Chondrocyte (in vitro differentiated cells): ENCODE measurements at regions not wholly inside any gene's neighbourhood (a gene's known extent, or its start where the extent isn't known, plus 50 kb on each side); places are given as distances from the start of the nearest gene placed in this dataset.

ENCODE experiments used
- DNase-seq: peaks from one replicate; pipeline ENCODE4 v3.0.0; 2021; ENCODE audit warnings: mixed read lengths, low spot score
- H3K27ac Mint-ChIP-seq: one replicate; pipeline ENCODE4 v1.8.0; 2021; ENCODE audit warnings: mild to moderate bottlenecking, moderate library complexity, mixed read lengths; ENCODE audit not compliant: unreplicated experiment
- H3K27me3 Mint-ChIP-seq: 2 replicates; pipeline ENCODE4 v1.8.0; 2021; ENCODE audit warnings: low read depth, mixed read lengths
- H3K36me3 Mint-ChIP-seq: 2 replicates; pipeline ENCODE4 v1.8.0; 2021; ENCODE audit warnings: low read depth, mixed read lengths
- H3K4me1 Mint-ChIP-seq: 2 replicates; pipeline ENCODE4 v1.8.0; 2021; ENCODE audit warnings: low read depth, mild to moderate bottlenecking, mixed read lengths
- H3K4me3 Mint-ChIP-seq: one replicate; pipeline ENCODE4 v1.8.0; 2021; ENCODE audit warnings: mild to moderate bottlenecking, moderate library complexity, mixed read lengths; ENCODE audit not compliant: unreplicated experiment
- H3K9me3 Mint-ChIP-seq: 2 replicates; pipeline ENCODE4 v1.8.0; 2021; ENCODE audit warnings: low read depth, mixed read lengths
- CTCF ChIP-seq: fragments of 200-600 bp; sonication (generic); IDR thresholded peaks from 2 replicates; pipeline ENCODE4 v1.5.0; 2021; ENCODE audit warnings: antibody characterized with exemption, mild to moderate bottlenecking, moderate library complexity

- Mint-ChIP-seq H3K4me3 (no peak overlapping the region), H3K27ac (no peak overlapping the region), H3K27me3 (no peaks in the 10 kb centered on the region), H3K4me1 (no peaks in the 10 kb centered on the region), H3K9me3 (peaks cover under 1% of the 10 kb centered on the region), H3K36me3 (no peaks in the 10 kb centered on the region)
- DNase-seq = no peak
- no peak for TF ChIP-seq CTCF
Observed at GRCh38 chr3:80297720-80298119, 529.9 kb upstream of the ROBO1 start.

- no peak for DNase-seq
- H3K4me1 Mint-ChIP-seq = peaks cover 7% of the 10 kb centered on the region
- no peak overlapping the region for H3K27ac Mint-ChIP-seq
- H3K36me3 Mint-ChIP-seq = no peaks in the 10 kb centered on the region
- no peak overlapping the region for H3K4me3 Mint-ChIP-seq
- TF ChIP-seq CTCF = no peak
- no peaks in the 10 kb centered on the region for H3K27me3 Mint-ChIP-seq
- H3K9me3 Mint-ChIP-seq = no peaks in the 10 kb centered on the region
Observed at GRCh38 chr3:80285388-80285787, 517.6 kb upstream of the ROBO1 start.

GRCh38 chr3:80283783-80284182 lies 516.0 kb upstream of the ROBO1 start:
- Mint-ChIP-seq H3K36me3 (no peaks in the 10 kb centered on the region), H3K27me3 (no peaks in the 10 kb centered on the region), H3K27ac (no peak overlapping the region), H3K9me3 (no peaks in the 10 kb centered on the region), H3K4me3 (no peak overlapping the region), H3K4me1 (peaks cover 10% of the 10 kb centered on the region)
- TF ChIP-seq CTCF = no peak
- no peak for DNase-seq

GRCh38 chr3:80278056-80278455 lies 510.3 kb upstream of the ROBO1 start:
- peaks cover 5% of the 10 kb centered on the region for H3K4me1 Mint-ChIP-seq
- H3K4me3 Mint-ChIP-seq = no peak overlapping the region
- no peak for TF ChIP-seq CTCF
- DNase-seq = no peak
- no peaks in the 10 kb centered on the region for H3K27me3 Mint-ChIP-seq
- H3K36me3 Mint-ChIP-seq = no peaks in the 10 kb centered on the region
- H3K9me3 Mint-ChIP-seq = peaks cover 3% of the 10 kb centered on the region
- H3K27ac Mint-ChIP-seq = no peak overlapping the region

GRCh38 chr3:80275120-80275519 lies 507.3 kb upstream of the ROBO1 start:
- Mint-ChIP-seq H3K36me3 (no peaks in the 10 kb centered on the region), H3K27ac (no peak overlapping the region)

More at GRCh38 chr3:80275120-80275519, 507.3 kb upstream of the ROBO1 start:
- no peak overlapping the region for H3K4me3 Mint-ChIP-seq
- no peaks in the 10 kb centered on the region for H3K27me3 Mint-ChIP-seq
- TF ChIP-seq CTCF = no peak
- peaks cover 3% of the 10 kb centered on the region for H3K9me3 Mint-ChIP-seq
- DNase-seq = no peak
- peaks cover 3% of the 10 kb centered on the region for H3K4me1 Mint-ChIP-seq
